Mesodermal cell (in vitro differentiated cells): ENCODE measurements at regions not wholly inside any gene's neighbourhood (a gene's known extent, or its start where the extent isn't known, plus 50 kb on each side); places are given as distances from the start of the nearest gene placed in this dataset.
"Not testable (repeated sequence)": the region's sequence is repeated elsewhere in the genome, so short reads cannot be mapped to it uniquely, and the experiment has no call there.

Source experiments
- H3K27ac ChIP-seq: 2 replicates; pipeline ENCODE4 v1.7.0; 2013; ENCODE audit warnings: mild to moderate bottlenecking, low read depth, low read length, moderate library complexity; ENCODE audit not compliant: severe bottlenecking
- H3K36me3 ChIP-seq: 2 replicates; pipeline ENCODE4 v1.7.1; 2013; ENCODE audit warnings: mild to moderate bottlenecking, low read length, moderate library complexity; ENCODE audit not compliant: control insufficient read depth, insufficient read depth
- H3K4me1 ChIP-seq: one replicate; pipeline ENCODE4 v1.7.1; 2013; ENCODE audit warnings: mild to moderate bottlenecking, low read length; ENCODE audit not compliant: insufficient read depth, control insufficient read depth, poor library complexity, severe bottlenecking
- H3K4me3 ChIP-seq: 2 replicates; pipeline ENCODE4 v1.7.0; 2013; ENCODE audit warnings: low read length, control low read depth, mild to moderate bottlenecking; ENCODE audit not compliant: insufficient read depth, poor library complexity, severe bottlenecking; ENCODE audit errors: extremely low read depth
- H3K9me3 ChIP-seq: 2 replicates; pipeline ENCODE4 v1.7.1; 2013; ENCODE audit warnings: mild to moderate bottlenecking, low read length, moderate library complexity; ENCODE audit not compliant: control insufficient read depth
- WGBS, 2 experiments: methylation state at CpG; one replicate each; pipeline ENCODE4 v1.1.5; 2013; ENCODE audit warnings: missing lambda C conversion rate in 2 of 2; ENCODE audit not compliant: insufficient coverage in 2 of 2; 5-methylcytosine and 5-hydroxymethylcytosine counted together

GRCh38 chr6:126716032-126716431 lies 376.1 kb downstream of the CENPW start:
- Histone ChIP-seq H3K4me3 (no peak overlapping the region), H3K4me1 (no peaks in the 10 kb centered on the region)
- WGBS, 2 experiments: no CpG with 5 or more reads among the region's 2 CpGs

GRCh38 chr6:126716826-126717509 lies 377.1 kb downstream of the CENPW start:
- 0 to 58% methylated on average over 1 to 2 of the region's 3 CpGs for WGBS, 2 experiments
- Histone ChIP-seq H3K4me1 (no peaks in the 10 kb centered on the region), H3K9me3 (no peaks in the 10 kb centered on the region), H3K4me3 (no peak overlapping the region), H3K27ac (no peak overlapping the region), H3K36me3 (no peaks in the 10 kb centered on the region)

More at GRCh38 chr6:126716032-126716431, 376.1 kb downstream of the CENPW start:
- no peak overlapping the region for H3K27ac ChIP-seq
- H3K9me3 ChIP-seq: no peaks in the 10 kb centered on the region
- no peaks in the 10 kb centered on the region for H3K36me3 ChIP-seq

GRCh38 chr6:126718600-126719327 lies 378.8 kb downstream of the CENPW start:
- H3K27ac ChIP-seq: no peak overlapping the region
- WGBS, 2 experiments: 88 to 92% methylated on average over 2 to 3 of the region's 4 CpGs
- no peaks in the 10 kb centered on the region for H3K36me3 ChIP-seq
- no peak overlapping the region for H3K4me3 ChIP-seq
- no peaks in the 10 kb centered on the region for H3K4me1 ChIP-seq
- H3K9me3 ChIP-seq: no peaks in the 10 kb centered on the region

- Histone ChIP-seq H3K4me3 (no peak overlapping the region), H3K9me3 (peaks cover 2% of the 10 kb centered on the region), H3K4me1 (peaks cover 6% of the 10 kb centered on the region), H3K27ac (no peak overlapping the region), H3K36me3 (no peaks in the 10 kb centered on the region)
These were observed 380.4 kb downstream of the CENPW start for GRCh38 chr6:126720304-126720703.

- no peak overlapping the region for H3K4me3 ChIP-seq
- H3K27ac ChIP-seq: no peak overlapping the region
- peaks cover 8% of the 10 kb centered on the region for H3K9me3 ChIP-seq
- H3K36me3 ChIP-seq: no peaks in the 10 kb centered on the region
- WGBS, 2 experiments: 57% methylated on average over 1 of the region's 1 CpG; no CpG with 5 or more reads in 1 of the 2 experiments
- peaks cover 6% of the 10 kb centered on the region for H3K4me1 ChIP-seq
These were observed 381.8 kb downstream of the CENPW start for GRCh38 chr6:126721581-126722160.

GRCh38 chr6:126722411-126722810 lies 382.5 kb downstream of the CENPW start:
- H3K4me3 ChIP-seq: no peak overlapping the region
- peaks cover 8% of the 10 kb centered on the region for H3K9me3 ChIP-seq
- WGBS, 2 experiments: 80 to 90% methylated on average over 1 of the region's 2 CpGs
- H3K27ac ChIP-seq: no peak overlapping the region
- H3K36me3 ChIP-seq: no peaks in the 10 kb centered on the region
- peaks cover 6% of the 10 kb centered on the region for H3K4me1 ChIP-seq

GRCh38 chr6:126723541-126724170 lies 383.7 kb downstream of the CENPW start:
- Histone ChIP-seq H3K9me3 (peaks cover 8% of the 10 kb centered on the region), H3K4me3 (no peak overlapping the region), H3K27ac (no peak overlapping the region), H3K36me3 (no peaks in the 10 kb centered on the region), H3K4me1 (peaks cover 6% of the 10 kb centered on the region)
- 96 to 97% methylated on average over 10 of the region's 10 CpGs for WGBS, 2 experiments

GRCh38 chr6:126724821-126725220 lies 384.9 kb downstream of the CENPW start:
- H3K4me3 ChIP-seq: no peak overlapping the region
- H3K4me1 ChIP-seq: peaks cover 6% of the 10 kb centered on the region
- H3K27ac ChIP-seq: no peak overlapping the region
- H3K9me3 ChIP-seq: peaks cover 8% of the 10 kb centered on the region
- 79 to 93% methylated on average over 2 of the region's 2 CpGs for WGBS, 2 experiments
- no peaks in the 10 kb centered on the region for H3K36me3 ChIP-seq

- 96 to 100% methylated on average over 1 to 6 of the region's 7 CpGs for WGBS, 2 experiments
- not testable (repeated sequence) for H3K4me3 ChIP-seq, H3K9me3 ChIP-seq
These were observed 386.5 kb downstream of the CENPW start for GRCh38 chr6:126726454-126726853.

GRCh38 chr6:126738146-126738545 lies 380.3 kb upstream of the RSPO3 start:
- H3K4me1 ChIP-seq: no peaks in the 10 kb centered on the region
- H3K36me3 ChIP-seq: no peaks in the 10 kb centered on the region
- no peak overlapping the region for H3K27ac ChIP-seq
- no peak overlapping the region for H3K4me3 ChIP-seq
- WGBS, 2 experiments: no CpG with 5 or more reads among the region's 1 CpG
- no peaks in the 10 kb centered on the region for H3K9me3 ChIP-seq

More at GRCh38 chr6:126726454-126726853, 386.5 kb downstream of the CENPW start:
- H3K27ac ChIP-seq, H3K4me1 ChIP-seq, H3K36me3 ChIP-seq: not testable (repeated sequence)
